Peyer's patch (tissue), 4 donors: ENCODE measurements at regions not wholly inside any gene's neighbourhood (a gene's known extent, or its start where the extent isn't known, plus 50 kb on each side); places are given as distances from the start of the nearest gene placed in this dataset.

Source experiments
- CTCF ChIP-seq, 6 experiments: fragments of 450-650 bp in 4 of 6; fragments of 200-600 bp in 2 of 6; sonication (generic) in 1 of 6; IDR thresholded peaks; one replicate each; pipeline ENCODE4 v1.5.1; 2017 to 2019; ENCODE audit warnings: antibody characterized with exemption in 6 of 6, mild to moderate bottlenecking in 3 of 6, moderate library complexity in 1 of 6
- POLR2A ChIP-seq, 2 donors: fragments of 450-650 bp; IDR thresholded peaks; one replicate each; pipeline ENCODE4 v1.5.1; 2017; ENCODE audit warnings: antibody characterized with exemption in 2 of 2, mild to moderate bottlenecking in 2 of 2, moderate library complexity in 2 of 2

- no peak for TF ChIP-seq CTCF (IDR thresholded peaks at IDR 0.05)
- no peak for TF ChIP-seq POLR2A (IDR thresholded peaks at IDR 0.05)
These were observed 59.3 kb upstream of the BCO1 start for GRCh38 chr16:81179219-81179618.
